ENCODE measurements at regions not wholly inside any gene's neighbourhood (a gene's known extent, or its start where the extent isn't known, plus 50 kb on each side); places are given as distances from the start of the nearest gene placed in this dataset.

- Histone ChIP-seq H4K91ac (ENCODE audit: low read length) (no peak overlapping the region), H2BK12ac (ENCODE audit: low read length in 2 of 2) (no peak overlapping the region), H2BK5ac (ENCODE audit: low read depth, low read length, poor library complexity, severe bottlenecking) (no peak overlapping the region), H3K27me3 (ENCODE audit: control insufficient read depth in 1 of 2, insufficient read depth in 1 of 2, low read length in 2 of 2) (no peaks in the 10 kb centered on the region), H3K27ac (ENCODE audit: low read length, poor library complexity, severe bottlenecking) (no peak overlapping the region), H3K4me1 (ENCODE audit: control insufficient read depth, insufficient read depth, low read depth, low read length) (no peaks in the 10 kb centered on the region), H3K4me3 (ENCODE audit: insufficient read depth in 1 of 2, low read depth in 1 of 2, low read length in 2 of 2) (no peak overlapping the region), H3K18ac (ENCODE audit: low read depth in 1 of 2, low read length in 2 of 2) (no peak overlapping the region), H3K23ac (ENCODE audit: low read length in 2 of 2) (no peak overlapping the region), H2AK5ac (ENCODE audit: low read length, severe bottlenecking) (no peak overlapping the region), H3K9me3 (ENCODE audit: control insufficient read depth, low read length) (peaks cover 4% of the 10 kb centered on the region), H3K9ac (ENCODE audit: low read length) (no peak overlapping the region), H3K36me3 (ENCODE audit: control insufficient read depth in 1 of 2, insufficient read depth in 2 of 2, low read depth in 1 of 2, low read length in 2 of 2) (no peaks in the 10 kb centered on the region), H2BK120ac (ENCODE audit: low read depth, low read length) (no peak overlapping the region), H3K4me2 (ENCODE audit: low read length, poor library complexity, severe bottlenecking) (no peak overlapping the region), H2AFZ (ENCODE audit: low read depth, low read length) (no peak overlapping the region), H3K4ac (ENCODE audit: low read depth in 1 of 2, low read length in 2 of 2) (no peak overlapping the region), H2BK15ac (ENCODE audit: low read depth, poor library complexity, severe bottlenecking) (no peak overlapping the region), H3K79me1 (replicated peaks; ENCODE audit: low read length, poor library complexity, severe bottlenecking) (no peaks in the 10 kb centered on the region), H4K8ac (ENCODE audit: low read length) (no peak overlapping the region), H3K14ac (ENCODE audit: low read length in 2 of 2) (no peak overlapping the region)
- no peak for DNase-seq
- WGBS = 90% methylated on average over 2 of the region's 2 CpGs
Measured at GRCh38 chr4:35730414-35730813, 513.9 kb downstream of the ARAP2 start.

- no peak overlapping the region for H2BK5ac ChIP-seq (ENCODE audit: low read depth, low read length, poor library complexity, severe bottlenecking)
- no peak overlapping the region for H3K27ac ChIP-seq (ENCODE audit: low read length, poor library complexity, severe bottlenecking)
- no peak overlapping the region for H3K4ac ChIP-seq (ENCODE audit: low read depth in 1 of 2, low read length in 2 of 2)
- no peak overlapping the region for H3K4me3 ChIP-seq (ENCODE audit: insufficient read depth in 1 of 2, low read depth in 1 of 2, low read length in 2 of 2)
- H2BK12ac ChIP-seq (ENCODE audit: low read length in 2 of 2) = no peak overlapping the region
- H4K91ac ChIP-seq (ENCODE audit: low read length) = no peak overlapping the region
- no peaks in the 10 kb centered on the region for H3K27me3 ChIP-seq (ENCODE audit: control insufficient read depth in 1 of 2, insufficient read depth in 1 of 2, low read length in 2 of 2)
- no peak overlapping the region for H2BK120ac ChIP-seq (ENCODE audit: low read depth, low read length)
- H4K8ac ChIP-seq (ENCODE audit: low read length) = no peak overlapping the region
- no peak overlapping the region for H3K18ac ChIP-seq (ENCODE audit: low read depth in 1 of 2, low read length in 2 of 2)
- H3K79me1 ChIP-seq (replicated peaks; ENCODE audit: low read length, poor library complexity, severe bottlenecking) = no peaks in the 10 kb centered on the region
- no peak for DNase-seq
- H3K14ac ChIP-seq (ENCODE audit: low read length in 2 of 2) = no peak overlapping the region
- H3K9me3 ChIP-seq (ENCODE audit: control insufficient read depth, low read length) = peaks cover 8% of the 10 kb centered on the region
- no peak overlapping the region for H3K4me2 ChIP-seq (ENCODE audit: low read length, poor library complexity, severe bottlenecking)
- H2AK5ac ChIP-seq (ENCODE audit: low read length, severe bottlenecking) = no peak overlapping the region
- H3K23ac ChIP-seq (ENCODE audit: low read length in 2 of 2) = no peak overlapping the region
- no peak overlapping the region for H3K9ac ChIP-seq (ENCODE audit: low read length)
- WGBS = 54% methylated on average over 2 of the region's 3 CpGs
- no peak overlapping the region for H2AFZ ChIP-seq (ENCODE audit: low read depth, low read length)
- H3K4me1 ChIP-seq (ENCODE audit: control insufficient read depth, insufficient read depth, low read depth, low read length) = no peaks in the 10 kb centered on the region
- H3K36me3 ChIP-seq (ENCODE audit: control insufficient read depth in 1 of 2, insufficient read depth in 2 of 2, low read depth in 1 of 2, low read length in 2 of 2) = no peaks in the 10 kb centered on the region
- no peak overlapping the region for H2BK15ac ChIP-seq (ENCODE audit: low read depth, poor library complexity, severe bottlenecking)
Measured at GRCh38 chr4:35734381-35735098, 509.8 kb downstream of the ARAP2 start.

- Histone ChIP-seq H3K79me1 (replicated peaks; ENCODE audit: low read length, poor library complexity, severe bottlenecking) (no peaks in the 10 kb centered on the region), H2BK5ac (ENCODE audit: low read depth, low read length, poor library complexity, severe bottlenecking) (no peak overlapping the region), H4K8ac (ENCODE audit: low read length) (no peak overlapping the region), H2AFZ (ENCODE audit: low read depth, low read length) (no peak overlapping the region), H2AK5ac (ENCODE audit: low read length, severe bottlenecking) (no peak overlapping the region), H2BK120ac (ENCODE audit: low read depth, low read length) (no peak overlapping the region), H3K4me1 (ENCODE audit: control insufficient read depth, insufficient read depth, low read depth, low read length) (no peaks in the 10 kb centered on the region), H3K9me3 (ENCODE audit: control insufficient read depth, low read length) (peaks cover 33% of the 10 kb centered on the region), H2BK12ac (ENCODE audit: low read length in 2 of 2) (no peak overlapping the region), H3K27ac (ENCODE audit: low read length, poor library complexity, severe bottlenecking) (no peak overlapping the region), H3K14ac (ENCODE audit: low read length in 2 of 2) (no peak overlapping the region), H3K36me3 (ENCODE audit: control insufficient read depth in 1 of 2, insufficient read depth in 2 of 2, low read depth in 1 of 2, low read length in 2 of 2) (no peaks in the 10 kb centered on the region), H3K27me3 (ENCODE audit: control insufficient read depth in 1 of 2, insufficient read depth in 1 of 2, low read length in 2 of 2) (no peaks in the 10 kb centered on the region), H3K4me3 (ENCODE audit: insufficient read depth in 1 of 2, low read depth in 1 of 2, low read length in 2 of 2) (no peak overlapping the region), H3K4me2 (ENCODE audit: low read length, poor library complexity, severe bottlenecking) (no peak overlapping the region), H3K4ac (ENCODE audit: low read depth in 1 of 2, low read length in 2 of 2) (no peak overlapping the region), H4K91ac (ENCODE audit: low read length) (no peak overlapping the region), H3K23ac (ENCODE audit: low read length in 2 of 2) (no peak overlapping the region), H3K18ac (ENCODE audit: low read depth in 1 of 2, low read length in 2 of 2) (no peak overlapping the region), H3K9ac (ENCODE audit: low read length) (no peak overlapping the region), H2BK15ac (ENCODE audit: low read depth, poor library complexity, severe bottlenecking) (no peak overlapping the region)
- no peak for DNase-seq
- WGBS = 64% methylated on average over 3 of the region's 3 CpGs
Measured at GRCh38 chr4:35739308-35739707, 505.0 kb downstream of the ARAP2 start.

GRCh38 chr4:35754047-35754446 lies 490.3 kb downstream of the ARAP2 start:
- Histone ChIP-seq H3K23ac (ENCODE audit: low read length in 2 of 2) (no peak overlapping the region), H3K36me3 (ENCODE audit: control insufficient read depth in 1 of 2, insufficient read depth in 2 of 2, low read depth in 1 of 2, low read length in 2 of 2) (no peaks in the 10 kb centered on the region), H3K27me3 (ENCODE audit: control insufficient read depth in 1 of 2, insufficient read depth in 1 of 2, low read length in 2 of 2) (no peaks in the 10 kb centered on the region), H3K14ac (ENCODE audit: low read length in 2 of 2) (no peak overlapping the region), H3K27ac (ENCODE audit: low read length, poor library complexity, severe bottlenecking) (no peak overlapping the region), H3K9me3 (ENCODE audit: control insufficient read depth, low read length) (peaks cover 10% of the 10 kb centered on the region), H3K4ac (ENCODE audit: low read depth in 1 of 2, low read length in 2 of 2) (no peak overlapping the region), H2BK5ac (ENCODE audit: low read depth, low read length, poor library complexity, severe bottlenecking) (no peak overlapping the region), H3K79me1 (replicated peaks; ENCODE audit: low read length, poor library complexity, severe bottlenecking) (no peaks in the 10 kb centered on the region), H4K8ac (ENCODE audit: low read length) (no peak overlapping the region), H3K9ac (ENCODE audit: low read length) (no peak overlapping the region), H3K18ac (ENCODE audit: low read depth in 1 of 2, low read length in 2 of 2) (no peak overlapping the region), H3K4me3 (ENCODE audit: insufficient read depth in 1 of 2, low read depth in 1 of 2, low read length in 2 of 2) (no peak overlapping the region), H3K4me2 (ENCODE audit: low read length, poor library complexity, severe bottlenecking) (no peak overlapping the region), H2BK15ac (ENCODE audit: low read depth, poor library complexity, severe bottlenecking) (no peak overlapping the region), H4K91ac (ENCODE audit: low read length) (no peak overlapping the region), H3K4me1 (ENCODE audit: control insufficient read depth, insufficient read depth, low read depth, low read length) (no peaks in the 10 kb centered on the region), H2AK5ac (ENCODE audit: low read length, severe bottlenecking) (no peak overlapping the region), H2AFZ (ENCODE audit: low read depth, low read length) (no peak overlapping the region), H2BK120ac (ENCODE audit: low read depth, low read length) (no peak overlapping the region), H2BK12ac (ENCODE audit: low read length in 2 of 2) (no peak overlapping the region)
- no peak for DNase-seq
